Hypothalamus (tissue), 51 donors: ENCODE measurements at regions not wholly inside any gene's neighbourhood (a gene's known extent, or its start where the extent isn't known, plus 50 kb on each side); places are given as distances from the start of the nearest gene placed in this dataset.
"Not testable (repeated sequence)": the region's sequence is repeated elsewhere in the genome, so short reads cannot be mapped to it uniquely, and the experiment has no call there.

Experiments
- DNase-seq, 51 donors: peaks; one replicate each; lab custom pipeline; 2025; lab: John Stamatoyannopoulos, UW

DNA sequence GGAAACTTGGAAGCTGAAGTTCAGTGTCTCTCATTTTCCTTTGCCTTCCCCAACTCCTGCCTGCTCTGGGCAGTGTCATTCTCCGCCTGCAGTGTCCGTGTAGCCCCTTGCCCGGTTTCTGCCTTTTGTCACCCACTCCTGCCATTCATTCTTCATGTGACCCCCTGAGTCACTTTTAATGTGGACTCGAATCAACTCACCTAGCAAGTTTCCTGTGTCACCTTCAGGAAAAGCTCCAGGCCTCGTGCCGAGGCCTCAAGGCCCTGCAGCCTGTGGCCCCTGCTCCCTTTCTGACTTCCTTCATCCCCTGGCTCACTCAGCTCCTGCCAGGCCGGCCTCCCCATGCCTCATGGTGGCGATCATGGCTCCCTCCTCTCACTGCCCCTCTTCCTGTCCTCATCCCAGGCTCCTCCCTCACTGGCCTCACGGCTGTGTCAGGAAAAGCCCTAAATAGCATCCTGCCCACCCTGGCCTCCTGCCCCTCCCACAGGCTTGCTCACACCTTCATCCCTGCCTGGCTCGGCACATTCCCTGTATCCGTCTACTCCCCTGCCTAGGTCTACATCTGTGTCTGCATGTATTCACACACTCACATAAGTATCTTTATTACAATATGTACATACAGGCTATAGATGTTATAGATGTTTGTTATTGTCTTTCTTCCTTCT, 294.9 kb downstream of the MED10 start:
- no peak for DNase-seq

GRCh38 chr5:6082685-6083084, 295.7 kb downstream of the MED10 start:
- DNase-seq, result no peak

GRCh38 chr5:6081727-6082210, 296.6 kb downstream of the MED10 start:
- no peak for DNase-seq

- no peak for DNase-seq
Observed at GRCh38 chr5:6080930-6081726, 297.2 kb downstream of the MED10 start.

GRCh38 chr5:6080436-6080835, 297.9 kb downstream of the MED10 start:
- no peak for DNase-seq

DNA sequence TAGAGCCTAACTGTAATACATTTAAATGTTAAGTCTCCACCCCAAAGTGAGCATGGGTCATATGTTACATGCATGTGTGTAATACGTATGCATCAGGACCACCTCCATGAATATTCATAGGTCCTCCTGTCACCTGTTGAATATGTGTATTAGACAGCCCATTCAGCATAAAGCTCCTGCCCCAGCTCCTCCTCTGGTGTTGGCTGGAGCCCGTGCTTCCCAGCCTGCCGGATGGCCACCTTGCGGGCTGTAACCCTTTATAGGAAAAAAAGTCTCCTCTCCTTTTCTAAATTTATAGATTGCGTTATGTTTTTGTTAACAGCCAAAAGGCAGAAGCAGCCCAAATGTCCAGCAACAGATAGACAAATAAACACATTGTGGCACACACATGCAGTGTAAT, 299.5 kb downstream of the MED10 start:
- no peak for DNase-seq

- no peak for DNase-seq
Observed at GRCh38 chr5:6076341-6077239, 301.8 kb downstream of the MED10 start.

DNA sequence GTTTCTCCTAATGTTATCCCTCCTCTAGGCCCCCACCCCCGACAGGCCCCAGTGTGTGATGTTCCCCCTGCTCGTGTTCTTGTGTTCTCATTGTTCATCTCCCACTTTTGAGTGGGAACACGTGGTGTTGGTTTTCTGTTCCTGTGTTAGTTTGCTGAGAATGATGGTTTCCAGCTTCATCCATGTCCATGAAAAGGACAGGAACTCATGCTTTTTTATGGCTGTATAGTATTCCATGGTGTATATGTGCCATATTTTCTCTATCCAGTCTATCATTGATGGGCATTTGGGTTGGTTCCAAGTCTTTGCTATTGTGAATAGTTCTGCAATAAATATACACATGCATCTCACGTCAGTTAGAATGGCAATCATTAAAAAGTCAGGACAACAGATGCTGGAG, 305.9 kb downstream of the MED10 start:
- not testable (repeated sequence) for DNase-seq

GRCh38 chr5:6069496-6070185, 308.7 kb downstream of the MED10 start:
- DNase-seq, result no peak

DNA sequence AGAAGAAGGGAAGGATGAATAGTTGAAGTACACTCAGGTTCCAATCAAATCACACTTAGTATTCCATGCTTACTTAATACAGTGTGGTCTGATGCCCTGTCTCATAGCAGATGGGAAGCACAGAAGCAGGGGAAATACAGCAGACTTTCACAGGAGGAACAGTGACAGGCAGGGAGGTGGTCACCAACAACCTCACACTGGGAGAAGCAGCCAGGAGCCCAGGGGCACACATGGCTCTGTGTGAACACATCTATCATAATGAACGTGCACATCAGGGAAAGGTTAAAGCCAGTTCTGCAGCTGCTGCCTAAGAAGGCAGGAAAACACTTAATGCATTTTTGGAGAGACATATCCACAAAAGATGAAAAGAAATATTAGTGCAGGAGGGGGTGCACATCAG, 312.3 kb downstream of the MED10 start:
- no peak for DNase-seq

DNA sequence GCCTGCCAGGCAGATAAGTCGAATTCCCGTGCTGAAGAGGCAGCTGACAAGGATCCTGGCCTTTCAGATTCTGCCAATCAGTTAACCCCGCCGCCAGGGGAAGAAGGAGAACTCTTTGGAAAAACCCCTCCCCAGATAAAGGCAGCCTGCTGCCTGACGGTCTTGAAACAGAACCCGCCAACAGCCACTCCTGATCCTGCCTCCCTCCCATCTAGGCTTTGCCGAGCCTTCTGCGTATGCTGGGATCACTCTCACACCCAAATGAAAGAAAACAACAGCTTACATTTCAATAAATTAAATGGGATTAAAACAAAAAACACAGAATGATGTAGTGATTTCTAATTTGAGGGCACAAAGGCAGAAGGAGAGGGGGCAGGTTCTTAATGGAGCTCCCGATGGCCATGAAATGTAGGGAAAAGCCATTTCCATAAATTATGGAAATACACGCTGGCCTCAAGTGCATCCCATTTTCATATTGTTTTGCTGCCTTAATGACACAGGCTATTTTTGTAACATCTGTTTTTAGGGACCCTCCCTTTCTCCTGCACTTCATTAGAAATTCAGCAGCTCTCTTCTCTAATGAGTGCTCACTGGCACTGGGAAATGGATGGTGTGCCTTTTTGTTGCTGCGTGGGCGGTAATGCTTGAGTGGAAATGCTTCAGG, 319.1 kb downstream of the MED10 start:
- peak in 2 of 51 donors; percentile 4 to 8 for DNase-seq

DNA sequence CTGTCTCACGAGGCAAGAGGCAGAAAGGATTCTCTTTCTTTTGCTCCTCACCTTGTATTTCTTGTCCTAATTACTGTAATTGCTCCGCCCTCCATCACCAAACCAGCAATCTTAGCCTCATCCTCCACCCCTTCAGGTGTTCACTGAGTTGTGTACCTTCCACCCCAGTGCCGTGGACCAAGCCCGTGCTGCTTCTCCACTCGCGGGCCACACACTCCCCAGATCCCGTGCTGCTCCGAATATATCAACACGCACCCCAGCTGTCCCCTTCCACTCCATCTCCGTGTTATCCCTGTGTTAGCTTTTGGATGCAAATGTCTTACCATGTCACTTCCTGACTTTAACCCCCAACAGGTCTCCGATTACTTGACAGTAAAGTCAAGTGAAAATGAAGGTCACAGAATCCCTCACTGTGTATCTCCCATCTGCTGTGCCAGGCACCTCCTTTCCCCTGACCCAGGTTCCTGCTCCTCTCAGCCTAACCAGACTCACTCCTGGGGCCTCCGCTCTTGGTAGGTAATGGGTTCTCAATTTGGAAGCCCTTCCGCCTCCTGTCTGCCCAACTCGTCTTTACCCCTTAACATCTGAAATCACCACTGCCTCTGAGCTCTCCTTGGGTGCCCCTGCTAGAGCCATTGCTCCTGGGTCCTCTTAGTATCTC, 320.2 kb downstream of the MED10 start:
- no peak for DNase-seq

DNA sequence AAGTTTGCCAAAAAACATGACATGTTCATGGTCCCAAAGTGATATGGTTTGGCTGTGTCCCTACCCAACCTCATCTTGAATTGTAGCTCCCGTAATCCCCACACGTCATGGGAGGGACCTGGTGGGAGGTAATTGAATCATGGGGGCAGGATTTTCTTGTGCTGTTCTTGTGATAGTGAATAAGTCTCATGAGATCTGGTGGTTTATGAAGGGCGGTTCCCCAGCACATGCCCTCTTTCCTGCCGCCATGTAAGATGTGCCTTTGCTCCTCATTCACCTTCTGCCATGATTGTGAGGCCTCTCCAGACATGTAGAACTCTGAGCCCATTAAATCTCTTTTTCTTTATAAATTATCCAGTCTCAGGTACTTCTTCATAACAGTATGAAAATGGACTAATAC, 322.1 kb downstream of the MED10 start:
- no peak for DNase-seq

GRCh38 chr5:6049662-6050061, 328.7 kb downstream of the MED10 start:
- no peak for DNase-seq

- no peak for DNase-seq
Observed at GRCh38 chr5:6048746-6049145, 329.6 kb downstream of the MED10 start.

GRCh38 chr5:6046296-6046967, 331.9 kb downstream of the MED10 start:
- DNase-seq, result no peak

DNA sequence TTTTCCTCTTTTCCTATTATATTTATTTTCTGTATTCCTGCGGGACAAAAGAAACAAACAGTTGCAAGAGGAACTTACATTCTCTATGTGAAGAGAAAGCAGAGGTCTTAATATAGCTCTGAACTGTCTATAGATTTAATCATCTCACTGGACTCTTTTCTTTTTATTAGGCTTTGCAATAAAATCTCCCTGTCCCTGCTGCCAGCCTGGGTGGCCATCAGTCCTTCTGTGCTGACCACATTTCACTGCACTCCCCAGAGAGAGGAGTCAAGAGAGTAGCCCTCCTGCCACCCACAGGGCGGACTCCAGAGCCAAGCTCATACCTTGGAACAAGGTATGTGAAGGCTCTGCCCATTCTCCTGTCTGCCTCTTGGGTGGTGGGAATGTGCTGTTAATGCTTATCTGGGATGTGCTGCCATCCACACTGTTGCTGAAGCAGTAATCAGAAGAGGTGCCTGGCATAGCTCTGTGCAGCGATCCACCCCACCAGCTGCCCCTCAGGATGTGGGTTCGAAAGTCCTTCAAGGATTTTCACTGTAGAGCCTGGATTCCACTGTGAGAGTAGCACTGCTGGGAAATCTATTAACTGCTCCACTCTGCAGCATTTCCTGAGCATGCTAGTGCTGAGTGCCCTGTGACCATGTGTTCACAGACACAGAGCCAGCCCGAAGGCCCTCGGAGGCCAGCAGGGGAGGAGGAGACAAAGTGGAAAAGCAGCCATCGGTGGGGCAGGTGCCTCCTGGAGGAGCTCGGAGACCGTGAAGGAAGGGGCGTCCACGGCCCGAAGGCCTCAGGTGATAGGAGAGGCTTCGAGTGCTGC, 334.6 kb downstream of the MED10 start:
- no peak for DNase-seq

DNA sequence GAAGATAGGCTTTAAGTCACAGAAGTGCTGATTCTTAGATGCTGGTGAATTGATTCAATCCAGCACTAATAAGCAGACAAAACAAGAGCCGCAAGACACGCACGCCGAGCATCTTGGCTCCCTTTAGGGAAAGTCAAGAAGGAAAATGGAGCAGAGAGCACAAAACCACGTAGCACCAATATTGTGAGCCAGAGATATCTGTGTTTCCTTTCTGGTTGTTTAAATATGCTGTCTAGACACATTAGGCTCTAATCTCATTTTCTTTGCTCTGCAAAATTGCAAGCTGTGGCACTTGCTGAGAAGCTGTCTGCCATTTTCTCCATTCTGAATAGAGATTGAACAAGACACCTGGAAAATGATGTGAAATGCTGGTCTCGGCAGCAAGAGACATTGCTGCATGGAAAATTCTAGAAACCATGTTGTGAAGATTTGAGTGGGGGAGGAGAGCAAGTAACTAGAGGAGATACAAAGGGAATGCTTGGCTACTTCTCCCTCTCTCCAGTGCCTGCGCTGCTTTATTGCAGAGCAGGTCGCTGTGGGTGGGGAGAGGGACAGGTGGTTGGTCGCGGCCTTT, 336.3 kb downstream of the MED10 start:
- no peak for DNase-seq
